HG03342 (cell line): ENCODE measurements at regions not wholly inside any gene's neighbourhood (a gene's known extent, or its start where the extent isn't known, plus 50 kb on each side); places are given as distances from the start of the nearest gene placed in this dataset.
"Not testable (repeated sequence)": the region's sequence is repeated elsewhere in the genome, so short reads cannot be mapped to it uniquely, and the experiment has no call there.

Experiments
- ATAC-seq: cut with Tn5 transposase; IDR thresholded peaks from one replicate; pipeline ENCODE4 v1.9.1; 2021; ENCODE audit warnings: mild to moderate bottlenecking, moderate library complexity; ENCODE audit not compliant: unreplicated experiment

- no peak for ATAC-seq
Measured at GRCh38 chr7:24392774-24393173, 108.8 kb downstream of the NPY start.

GRCh38 chr7:24395512-24395911, 111.5 kb downstream of the NPY start:
- ATAC-seq = no peak

- not testable (repeated sequence) for ATAC-seq
Measured at GRCh38 chr7:24396387-24396786, 112.4 kb downstream of the NPY start.

- no peak for ATAC-seq
Measured at GRCh38 chr7:24401628-24402593, 117.9 kb downstream of the NPY start.

- no peak for ATAC-seq
Measured at GRCh38 chr7:24402655-24403054, 118.7 kb downstream of the NPY start.

GRCh38 chr7:24403557-24403956, 119.6 kb downstream of the NPY start:
- no peak for ATAC-seq

- no peak for ATAC-seq
Measured at GRCh38 chr7:24404315-24404714, 120.3 kb downstream of the NPY start.

- no peak for ATAC-seq
Measured at GRCh38 chr7:24405002-24405401, 121.0 kb downstream of the NPY start.

GRCh38 chr7:24406053-24406788, 122.2 kb downstream of the NPY start:
- ATAC-seq = peak; percentile 47

- ATAC-seq = no peak
Measured at GRCh38 chr7:24406789-24407299, 122.9 kb downstream of the NPY start.

GRCh38 chr7:24407965-24408364, 124.0 kb downstream of the NPY start:
- no peak for ATAC-seq

GRCh38 chr7:24408798-24409430, 124.9 kb downstream of the NPY start:
- no peak for ATAC-seq

- ATAC-seq = no peak
Measured at GRCh38 chr7:24409431-24410024, 125.5 kb downstream of the NPY start.

- no peak for ATAC-seq
Measured at GRCh38 chr7:24411226-24411625, 127.2 kb downstream of the NPY start.

GRCh38 chr7:24417526-24418120, 133.6 kb downstream of the NPY start:
- no peak for ATAC-seq

GRCh38 chr7:24419077-24419476, 135.1 kb downstream of the NPY start:
- ATAC-seq = no peak

GRCh38 chr7:24419511-24419910, 135.5 kb downstream of the NPY start:
- ATAC-seq = no peak

- ATAC-seq = no peak
Measured at GRCh38 chr7:24422441-24423010, 138.5 kb downstream of the NPY start.

GRCh38 chr7:24425664-24426063, 141.7 kb downstream of the NPY start:
- ATAC-seq = no peak

GRCh38 chr7:24427048-24427447, 143.1 kb downstream of the NPY start:
- no peak for ATAC-seq
